ENCODE measurements at regions not wholly inside any gene's neighbourhood (a gene's known extent, or its start where the extent isn't known, plus 50 kb on each side); places are given as distances from the start of the nearest gene placed in this dataset.

DNA sequence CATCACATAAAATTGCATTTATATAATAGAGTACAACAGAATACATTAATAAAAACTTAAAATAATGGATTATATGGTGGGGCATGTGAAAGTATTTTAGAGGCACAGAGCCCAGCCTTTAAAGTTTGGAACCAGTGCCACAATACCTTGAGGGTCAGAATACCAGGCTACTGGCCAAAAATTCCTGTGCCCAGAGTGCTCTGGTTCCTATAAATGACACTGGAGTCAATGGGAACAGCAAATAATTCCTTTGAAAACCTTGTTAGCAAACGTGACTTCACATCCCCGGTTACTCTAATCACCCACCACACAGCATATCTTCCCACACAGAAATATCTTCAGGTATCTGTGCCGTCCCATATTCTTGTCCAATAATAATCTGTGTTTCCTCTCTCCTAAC is 1242.6 kb downstream of the DIAPH3 start:
- no peaks in the 10 kb centered on the region for H3K4me1 ChIP-seq
- no peaks in the 10 kb centered on the region for H3K36me3 ChIP-seq
- TF ChIP-seq POLR2AphosphoS5 (IDR thresholded peaks at IDR 0.05) = no peak
- TF ChIP-seq POLR2A (IDR thresholded peaks at IDR 0.05) = no peak
- TF ChIP-seq EP300 (IDR thresholded peaks at IDR 0.05) = no peak
- TF ChIP-seq, protein P1, sequence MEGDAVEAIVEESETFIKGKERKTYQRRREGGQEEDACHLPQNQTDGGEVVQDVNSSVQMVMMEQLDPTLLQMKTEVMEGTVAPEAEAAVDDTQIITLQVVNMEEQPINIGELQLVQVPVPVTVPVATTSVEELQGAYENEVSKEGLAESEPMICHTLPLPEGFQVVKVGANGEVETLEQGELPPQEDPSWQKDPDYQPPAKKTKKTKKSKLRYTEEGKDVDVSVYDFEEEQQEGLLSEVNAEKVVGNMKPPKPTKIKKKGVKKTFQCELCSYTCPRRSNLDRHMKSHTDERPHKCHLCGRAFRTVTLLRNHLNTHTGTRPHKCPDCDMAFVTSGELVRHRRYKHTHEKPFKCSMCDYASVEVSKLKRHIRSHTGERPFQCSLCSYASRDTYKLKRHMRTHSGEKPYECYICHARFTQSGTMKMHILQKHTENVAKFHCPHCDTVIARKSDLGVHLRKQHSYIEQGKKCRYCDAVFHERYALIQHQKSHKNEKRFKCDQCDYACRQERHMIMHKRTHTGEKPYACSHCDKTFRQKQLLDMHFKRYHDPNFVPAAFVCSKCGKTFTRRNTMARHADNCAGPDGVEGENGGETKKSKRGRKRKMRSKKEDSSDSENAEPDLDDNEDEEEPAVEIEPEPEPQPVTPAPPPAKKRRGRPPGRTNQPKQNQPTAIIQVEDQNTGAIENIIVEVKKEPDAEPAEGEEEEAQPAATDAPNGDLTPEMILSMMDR (IDR thresholded peaks at IDR 0.05) = no peak
- intact Hi-C loops (cut with DNase I) = no loop called here
- no peaks in the 10 kb centered on the region for H3K9me3 ChIP-seq
- no peak for DNase-seq
- WGBS, 2 donors = 79 to 80% methylated on average over 3 of the region's 3 CpGs
- H3K4me3 ChIP-seq = no peak overlapping the region
- H3K27me3 ChIP-seq = no peaks in the 10 kb centered on the region
- no peak overlapping the region for H3K27ac ChIP-seq

DNA sequence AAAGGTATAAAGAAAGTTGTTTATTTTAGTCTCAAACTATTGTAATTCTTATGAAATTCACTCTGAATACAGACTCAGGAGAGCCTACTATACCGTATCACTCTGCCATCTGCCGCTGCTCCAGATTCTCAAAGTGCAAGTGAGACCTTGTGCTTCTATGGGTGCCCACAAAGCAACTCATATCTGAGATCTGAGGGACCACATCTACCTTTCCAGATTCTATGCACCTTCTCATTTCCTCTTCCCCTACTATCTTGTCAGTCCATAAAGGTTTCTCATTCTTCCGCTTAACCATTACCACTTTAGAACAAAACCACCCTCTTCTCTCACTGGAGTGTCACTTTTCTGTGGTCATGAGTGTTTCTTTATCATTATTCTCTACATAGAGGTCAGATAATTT is 1236.9 kb downstream of the DIAPH3 start:
- Histone ChIP-seq H3K36me3 (no peaks in the 10 kb centered on the region), H3K27ac (no peak overlapping the region), H3K4me1 (no peaks in the 10 kb centered on the region), H3K27me3 (no peaks in the 10 kb centered on the region), H3K9me3 (no peaks in the 10 kb centered on the region), H3K4me3 (no peak overlapping the region)
- TF ChIP-seq EP300 (IDR thresholded peaks at IDR 0.05) (no peak), POLR2A (IDR thresholded peaks at IDR 0.05) (no peak), POLR2AphosphoS5 (IDR thresholded peaks at IDR 0.05) (no peak)
- TF ChIP-seq, protein P1 (IDR thresholded peaks at IDR 0.05) = no peak
- no peak for DNase-seq
- 88 to 94% methylated on average over 3 of the region's 3 CpGs for WGBS, 2 donors
- intact Hi-C loops (cut with DNase I) = no loop called here

DNA sequence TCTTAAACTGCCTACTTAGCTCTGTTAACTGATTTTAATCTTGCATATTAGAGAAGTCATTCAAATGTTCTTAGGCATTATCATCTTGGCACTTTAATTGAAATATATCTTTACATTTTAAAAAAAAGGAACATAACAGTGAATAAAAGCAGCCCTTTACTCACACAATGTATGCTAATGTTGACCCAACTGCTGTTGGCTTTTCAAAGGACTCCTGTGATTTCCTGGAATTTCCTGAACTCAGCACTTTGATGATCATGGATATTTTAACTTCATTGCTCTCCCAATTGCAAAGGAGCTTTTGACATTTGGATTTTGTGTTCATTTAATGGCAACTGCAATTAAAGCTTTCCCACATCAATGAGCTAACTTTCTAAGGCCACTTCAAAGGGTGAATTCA is 1230.3 kb downstream of the DIAPH3 start:
- no peak for DNase-seq
- H3K36me3 ChIP-seq = no peaks in the 10 kb centered on the region
- intact Hi-C loops (cut with DNase I) = no loop called here
- TF ChIP-seq, protein P1 (IDR thresholded peaks at IDR 0.05) = no peak
- TF ChIP-seq POLR2A (IDR thresholded peaks at IDR 0.05) (no peak), POLR2AphosphoS5 (IDR thresholded peaks at IDR 0.05) (no peak), EP300 (IDR thresholded peaks at IDR 0.05) (no peak)
- H3K4me3 ChIP-seq = no peak overlapping the region
- H3K27me3 ChIP-seq = no peaks in the 10 kb centered on the region
- H3K9me3 ChIP-seq = no peaks in the 10 kb centered on the region
- H3K27ac ChIP-seq = no peak overlapping the region
- H3K4me1 ChIP-seq = no peaks in the 10 kb centered on the region

DNA sequence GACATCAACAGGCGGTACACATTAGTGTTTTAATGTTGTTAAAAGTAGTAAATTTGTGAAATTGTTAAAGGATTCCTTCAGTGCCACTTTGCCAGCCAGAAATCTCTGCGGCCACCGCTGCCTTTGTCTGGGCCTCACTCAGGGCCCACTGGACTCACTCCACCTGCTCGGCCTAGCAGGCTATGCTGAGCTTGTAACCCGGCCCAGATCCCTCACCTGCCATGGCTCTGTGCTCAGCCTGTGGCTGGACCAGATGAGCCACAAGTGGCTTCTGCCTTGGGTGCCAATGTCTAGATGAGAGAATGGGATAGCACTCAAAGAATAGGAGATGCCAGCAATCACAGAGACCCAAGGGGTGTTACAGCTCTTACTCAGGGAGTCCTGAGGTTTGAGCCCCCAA is 1228.0 kb downstream of the DIAPH3 start:
- H3K27me3 ChIP-seq = no peaks in the 10 kb centered on the region
- no peak overlapping the region for H3K4me3 ChIP-seq
- H3K27ac ChIP-seq = no peak overlapping the region
- intact Hi-C loops (cut with DNase I) = no loop called here
- no peaks in the 10 kb centered on the region for H3K4me1 ChIP-seq
- 82 to 92% methylated on average over 5 of the region's 5 CpGs for WGBS, 2 donors
- TF ChIP-seq POLR2A (IDR thresholded peaks at IDR 0.05) = no peak
- TF ChIP-seq EP300 (IDR thresholded peaks at IDR 0.05) = no peak
- TF ChIP-seq, protein P1 (IDR thresholded peaks at IDR 0.05) = no peak
- TF ChIP-seq POLR2AphosphoS5 (IDR thresholded peaks at IDR 0.05) = no peak
- no peak for DNase-seq
- H3K36me3 ChIP-seq = no peaks in the 10 kb centered on the region
- H3K9me3 ChIP-seq = no peaks in the 10 kb centered on the region

DNA sequence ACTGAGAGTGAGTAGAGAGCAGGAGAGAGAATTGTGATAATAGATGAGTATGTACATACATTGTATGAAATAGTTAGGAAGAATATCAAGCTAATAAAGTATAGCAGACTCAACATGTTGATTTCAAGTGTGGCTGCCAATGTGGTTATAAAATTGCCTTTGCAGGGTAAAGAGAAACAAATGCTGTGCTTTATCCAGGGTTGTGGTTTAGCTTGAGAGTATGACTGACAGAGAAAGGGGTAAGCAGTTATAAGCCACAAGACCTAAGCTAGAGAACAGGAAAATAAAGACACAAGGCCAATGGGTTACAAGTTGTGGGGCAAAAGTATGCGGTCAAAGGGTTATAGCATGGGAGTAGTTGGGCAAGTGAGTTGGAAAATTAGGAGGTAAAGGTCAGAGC is 1217.5 kb downstream of the DIAPH3 start:
- Histone ChIP-seq H3K27ac (no peak overlapping the region), H3K9me3 (peaks cover 0 to 8% (median 3%) of the 10 kb centered on the region in 4 donors), H3K4me3 (no peak overlapping the region), H3K36me3 (no peaks in the 10 kb centered on the region), H3K27me3 (no peaks in the 10 kb centered on the region), H3K4me1 (no peaks in the 10 kb centered on the region)
- no peak for TF ChIP-seq EP300 (IDR thresholded peaks at IDR 0.05)
- intact Hi-C loops (cut with DNase I) = no loop called here
- 74 to 94% methylated on average over 1 of the region's 1 CpG for WGBS, 2 donors
- DNase-seq = no peak

All from sigmoid colon (tissue), 6 donors.